HL-60 (cell line): ENCODE measurements at regions not wholly inside any gene's neighbourhood (a gene's known extent, or its start where the extent isn't known, plus 50 kb on each side); places are given as distances from the start of the nearest gene placed in this dataset.

Experiments used
- CTCF ChIP-seq: IDR thresholded peaks from one replicate; pipeline ENCODE4 v1.5.1; 2011; ENCODE audit warnings: low read length, control low read depth, inconsistent platforms; ENCODE audit not compliant: insufficient read depth
- GABPA ChIP-seq: IDR thresholded peaks from 2 replicates; pipeline ENCODE4 v1.6.1; 2012; ENCODE audit warnings: low read depth
- POLR2AphosphoS5 ChIP-seq: IDR thresholded peaks from 2 replicates; pipeline ENCODE4 v1.6.1; 2012; ENCODE audit warnings: low read depth
- TF ChIP-seq, protein P1 (sequence below): IDR thresholded peaks from 2 replicates; pipeline ENCODE4 v1.6.1; 2012; ENCODE audit warnings: low read depth; ENCODE audit not compliant: insufficient replicate concordance

DNA sequence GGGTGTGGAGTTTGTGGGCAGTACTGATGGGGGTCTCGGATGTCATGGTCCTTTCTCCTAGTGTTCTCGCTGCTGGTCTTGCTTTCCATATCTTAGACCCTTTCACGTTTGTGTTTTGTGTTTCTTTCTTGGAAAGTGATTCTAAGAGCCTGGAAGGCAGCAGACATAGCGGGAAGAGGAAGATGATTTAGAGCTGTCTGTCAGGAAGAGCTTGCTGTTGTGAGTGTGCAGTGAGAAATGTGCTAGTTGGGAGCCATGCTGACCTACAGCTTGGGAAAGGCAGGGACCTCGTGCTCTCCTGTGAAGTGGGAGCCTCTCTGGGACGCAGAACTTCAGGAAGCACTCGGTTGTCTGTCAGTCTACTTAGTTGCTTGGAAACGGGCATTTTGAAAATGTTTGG is 122.2 kb downstream of the ZNF518B start:
- no peak for TF ChIP-seq CTCF
- TF ChIP-seq, protein P1, sequence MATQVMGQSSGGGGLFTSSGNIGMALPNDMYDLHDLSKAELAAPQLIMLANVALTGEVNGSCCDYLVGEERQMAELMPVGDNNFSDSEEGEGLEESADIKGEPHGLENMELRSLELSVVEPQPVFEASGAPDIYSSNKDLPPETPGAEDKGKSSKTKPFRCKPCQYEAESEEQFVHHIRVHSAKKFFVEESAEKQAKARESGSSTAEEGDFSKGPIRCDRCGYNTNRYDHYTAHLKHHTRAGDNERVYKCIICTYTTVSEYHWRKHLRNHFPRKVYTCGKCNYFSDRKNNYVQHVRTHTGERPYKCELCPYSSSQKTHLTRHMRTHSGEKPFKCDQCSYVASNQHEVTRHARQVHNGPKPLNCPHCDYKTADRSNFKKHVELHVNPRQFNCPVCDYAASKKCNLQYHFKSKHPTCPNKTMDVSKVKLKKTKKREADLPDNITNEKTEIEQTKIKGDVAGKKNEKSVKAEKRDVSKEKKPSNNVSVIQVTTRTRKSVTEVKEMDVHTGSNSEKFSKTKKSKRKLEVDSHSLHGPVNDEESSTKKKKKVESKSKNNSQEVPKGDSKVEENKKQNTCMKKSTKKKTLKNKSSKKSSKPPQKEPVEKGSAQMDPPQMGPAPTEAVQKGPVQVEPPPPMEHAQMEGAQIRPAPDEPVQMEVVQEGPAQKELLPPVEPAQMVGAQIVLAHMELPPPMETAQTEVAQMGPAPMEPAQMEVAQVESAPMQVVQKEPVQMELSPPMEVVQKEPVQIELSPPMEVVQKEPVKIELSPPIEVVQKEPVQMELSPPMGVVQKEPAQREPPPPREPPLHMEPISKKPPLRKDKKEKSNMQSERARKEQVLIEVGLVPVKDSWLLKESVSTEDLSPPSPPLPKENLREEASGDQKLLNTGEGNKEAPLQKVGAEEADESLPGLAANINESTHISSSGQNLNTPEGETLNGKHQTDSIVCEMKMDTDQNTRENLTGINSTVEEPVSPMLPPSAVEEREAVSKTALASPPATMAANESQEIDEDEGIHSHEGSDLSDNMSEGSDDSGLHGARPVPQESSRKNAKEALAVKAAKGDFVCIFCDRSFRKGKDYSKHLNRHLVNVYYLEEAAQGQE = no peak
- TF ChIP-seq POLR2AphosphoS5 = no peak
- no peak for TF ChIP-seq GABPA
